LoVo (cell line): ENCODE measurements at regions not wholly inside any gene's neighbourhood (a gene's known extent, or its start where the extent isn't known, plus 50 kb on each side); places are given as distances from the start of the nearest gene placed in this dataset.

Experiments
- DNase-seq: peaks from one replicate; pipeline ENCODE4 v3.0.0-alpha.2; 2016; ENCODE audit warnings: low spot score

DNA sequence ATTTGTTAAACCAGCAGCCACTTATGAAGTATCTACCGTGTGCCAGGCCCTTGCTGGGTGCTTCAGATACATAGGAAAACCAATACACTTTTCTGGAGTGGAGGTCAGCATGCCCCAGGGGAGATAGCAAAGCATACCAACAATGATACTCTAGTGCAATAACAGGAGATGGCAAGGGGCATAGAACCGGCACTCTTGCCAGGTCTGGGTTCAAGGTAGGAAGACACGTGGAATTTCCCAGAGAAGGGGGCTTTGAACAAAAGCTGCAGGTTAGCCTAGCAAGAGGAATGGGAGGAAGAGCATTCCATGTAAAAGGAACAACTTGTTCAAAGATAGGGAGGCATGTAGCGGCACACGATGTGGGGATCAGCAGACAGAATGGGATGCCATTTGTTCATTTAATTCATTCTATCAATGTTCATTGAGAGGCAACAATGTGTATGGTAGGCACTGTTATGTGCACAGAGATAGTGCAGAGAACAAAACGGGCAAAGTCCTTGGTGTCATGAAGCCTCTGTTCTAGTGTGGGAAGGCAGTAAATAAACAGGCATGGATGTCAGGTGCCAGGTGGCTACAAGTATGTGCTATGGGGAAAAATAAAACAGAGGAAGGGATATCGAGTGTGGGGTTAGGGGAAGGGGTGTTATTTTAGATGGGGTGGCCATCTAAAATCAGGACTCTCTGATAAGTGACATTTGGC, 162.6 kb upstream of the E2F8 start:
- DNase-seq = no peak

DNA sequence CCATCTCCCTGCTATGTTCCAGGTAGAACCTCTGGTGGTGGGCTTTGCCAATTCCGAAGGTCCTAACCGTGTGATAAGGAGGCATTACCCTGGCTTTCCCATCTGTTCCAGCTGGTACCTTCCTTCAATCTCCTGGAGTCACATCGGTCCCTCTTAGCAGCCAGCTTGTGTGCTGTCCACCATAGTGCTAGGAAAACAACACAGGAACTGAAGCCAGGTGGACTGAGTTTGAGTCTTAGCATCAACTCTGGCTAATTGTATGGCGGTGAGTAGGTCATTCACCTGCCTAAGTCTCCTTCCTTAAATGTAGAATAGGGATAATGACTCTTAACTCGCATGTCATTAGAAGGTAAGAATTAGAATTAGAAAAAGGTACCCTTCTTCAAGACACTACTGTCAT, 159.6 kb upstream of the E2F8 start:
- no peak for DNase-seq

DNA sequence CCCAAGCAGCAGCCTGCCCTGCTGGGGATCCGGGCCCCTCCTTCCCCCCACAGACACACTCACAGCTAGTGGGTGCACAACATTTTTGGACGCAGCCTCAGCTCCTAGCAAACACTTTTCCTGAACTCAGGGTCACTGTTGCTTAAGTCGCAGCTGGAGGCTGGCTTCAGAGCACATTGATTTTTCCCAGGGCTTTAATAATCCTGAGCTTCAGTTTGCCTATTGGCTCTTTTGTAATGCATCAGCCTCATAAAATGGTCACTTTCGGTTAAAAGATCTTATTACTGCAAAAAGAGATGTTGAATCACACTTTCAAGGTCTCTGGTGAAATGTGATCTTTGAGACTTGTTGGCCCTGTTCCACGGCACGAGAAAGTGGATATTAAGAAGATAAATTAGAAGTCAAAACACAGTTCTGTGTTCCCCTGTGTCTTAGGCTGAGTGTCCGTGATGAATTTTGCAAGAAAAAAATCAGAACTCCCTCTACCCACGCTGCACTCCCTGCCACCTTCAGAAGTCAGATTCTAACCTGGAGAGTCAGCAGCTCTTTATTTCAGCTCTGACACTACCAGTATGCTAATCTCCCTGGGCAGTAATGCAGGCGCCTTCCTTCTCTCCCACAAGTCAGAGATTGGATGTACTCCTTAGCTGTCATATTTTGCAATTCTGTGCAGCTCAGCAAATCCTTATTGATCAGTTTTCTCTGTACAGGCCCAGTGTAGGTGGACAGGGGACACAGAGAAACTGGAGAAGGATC, 158.2 kb upstream of the E2F8 start:
- DNase-seq = no peak

DNA sequence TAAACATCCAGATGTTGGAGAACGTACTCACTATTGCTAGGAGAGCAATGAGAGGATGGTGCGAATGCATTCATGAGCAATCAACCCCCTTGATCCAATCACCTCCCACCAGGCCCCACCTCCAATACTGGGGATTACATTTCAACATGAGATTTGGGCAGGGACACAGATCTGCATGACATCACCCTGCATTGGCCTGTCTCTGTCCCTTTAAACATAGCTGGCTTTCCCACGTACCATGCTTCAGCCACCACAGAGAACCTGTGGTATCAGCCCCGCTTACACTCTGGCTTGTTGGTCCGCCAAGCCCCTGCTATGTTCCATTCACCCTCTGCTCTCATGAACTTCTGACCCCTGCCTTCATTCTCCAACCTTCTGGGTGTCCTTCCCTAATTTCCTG, 157.5 kb upstream of the E2F8 start:
- DNase-seq = no peak

DNA sequence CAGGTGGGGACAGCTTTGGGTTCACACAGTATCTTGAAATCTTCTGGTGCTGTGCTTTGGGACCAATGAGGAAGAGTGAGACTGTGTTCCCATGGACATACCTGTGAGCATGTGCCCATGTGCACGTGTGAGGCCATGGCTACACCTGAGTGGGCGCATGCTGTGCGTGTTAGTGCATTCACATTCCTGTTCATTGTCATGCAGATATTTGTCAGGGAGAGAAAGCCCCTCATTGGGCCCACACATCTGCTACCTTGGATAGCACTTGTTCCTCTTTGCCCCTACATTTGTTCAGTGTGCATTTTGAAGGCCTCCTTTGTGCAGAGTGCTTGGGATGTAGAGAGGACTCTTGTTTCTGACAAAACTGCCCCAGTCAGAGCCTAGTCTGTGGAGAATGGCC, 154.3 kb upstream of the E2F8 start:
- no peak for DNase-seq

DNA sequence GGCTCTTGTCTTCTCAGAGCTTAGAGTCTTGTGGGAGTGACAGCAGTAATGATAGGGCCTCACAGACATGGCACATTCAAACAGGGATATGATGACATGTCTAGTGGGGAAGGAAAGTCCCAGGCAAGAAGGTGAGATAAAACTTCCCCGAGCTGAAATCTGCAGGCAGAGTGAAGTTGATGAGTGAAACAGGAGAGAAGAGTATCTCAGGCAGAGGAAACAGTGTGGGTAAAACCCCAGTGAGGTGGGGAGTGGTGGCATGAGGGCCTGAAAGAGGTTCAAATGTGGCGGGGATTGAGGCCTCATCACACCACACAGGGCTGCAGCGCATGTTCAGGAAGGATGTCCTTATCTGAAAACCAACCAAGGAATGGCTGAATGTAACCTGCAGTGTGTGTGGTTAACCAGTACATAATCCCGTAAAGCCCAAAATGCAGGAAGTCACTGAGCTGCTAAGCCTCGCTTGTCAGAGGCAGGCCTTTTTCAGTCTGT, 153.8 kb upstream of the E2F8 start:
- no peak for DNase-seq

DNA sequence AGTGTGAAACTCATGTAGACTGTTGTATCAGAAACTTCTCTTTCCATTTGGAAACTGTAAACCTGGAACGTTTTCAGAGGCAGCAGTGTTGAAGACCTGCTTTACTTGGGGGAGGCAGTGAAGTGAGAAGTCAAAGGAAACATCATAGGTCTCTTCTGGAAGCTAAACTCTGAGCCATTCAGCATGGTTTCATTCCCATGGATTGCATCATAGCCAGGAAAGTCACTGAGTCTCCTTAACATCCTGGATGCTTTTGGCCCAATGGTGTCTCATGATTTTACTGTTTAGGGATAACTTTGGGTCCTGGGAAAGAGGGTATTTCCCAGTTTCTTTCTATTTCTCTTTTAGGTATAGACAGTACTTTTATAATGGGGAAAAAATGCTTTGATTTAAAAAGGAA, 153.2 kb upstream of the E2F8 start:
- no peak for DNase-seq

DNA sequence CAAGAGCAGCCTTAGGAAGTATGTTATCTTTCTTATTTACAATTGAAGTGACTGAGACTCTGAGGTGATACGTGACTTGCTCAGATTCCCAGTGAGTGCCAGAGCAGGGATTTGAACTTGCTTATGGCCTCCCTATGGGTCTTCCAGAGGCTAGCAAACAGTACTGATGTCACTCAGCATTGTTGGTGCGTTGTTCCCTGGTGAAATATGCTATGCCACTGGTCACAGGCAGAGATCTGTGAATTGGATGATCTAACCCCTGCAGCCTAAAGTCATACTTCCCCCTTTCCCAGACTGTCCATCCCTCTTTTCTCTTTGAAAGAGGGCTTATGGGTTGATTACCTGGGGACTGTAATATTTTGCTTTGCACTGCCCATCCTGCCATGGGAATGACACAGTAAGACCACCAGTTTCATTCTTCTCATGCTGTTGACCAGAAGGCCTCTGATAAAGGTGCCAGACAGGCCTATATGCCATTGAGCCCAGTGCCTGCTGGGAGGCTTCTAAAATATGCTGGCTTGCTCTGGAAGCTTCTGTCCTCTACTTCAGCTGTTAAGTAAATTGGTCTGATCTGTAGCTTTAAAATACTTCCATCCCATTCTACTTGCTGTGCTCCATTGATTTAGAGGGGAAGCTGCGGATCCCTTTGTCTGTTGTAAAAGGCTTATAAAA, 152.2 kb upstream of the E2F8 start:
- no peak for DNase-seq

DNA sequence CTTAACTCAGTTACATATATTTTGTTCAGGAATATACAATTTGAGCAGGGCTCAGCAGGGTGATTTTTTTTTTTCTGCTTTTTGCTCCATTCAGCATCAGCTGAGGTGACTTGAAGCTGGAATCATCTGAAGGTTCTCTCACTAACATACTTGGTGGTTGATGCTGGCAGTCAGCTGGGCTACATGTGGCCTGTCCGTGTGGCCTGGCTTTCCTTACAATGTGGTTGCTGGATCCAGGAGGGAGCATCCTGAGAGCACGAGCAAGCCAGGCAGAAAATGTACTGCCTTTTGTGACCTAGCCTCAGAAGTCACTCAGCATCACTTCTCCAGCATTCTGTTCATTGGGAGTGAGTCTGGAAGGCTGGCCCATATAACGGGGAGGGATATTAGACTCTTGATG, 151.6 kb upstream of the E2F8 start:
- no peak for DNase-seq

DNA sequence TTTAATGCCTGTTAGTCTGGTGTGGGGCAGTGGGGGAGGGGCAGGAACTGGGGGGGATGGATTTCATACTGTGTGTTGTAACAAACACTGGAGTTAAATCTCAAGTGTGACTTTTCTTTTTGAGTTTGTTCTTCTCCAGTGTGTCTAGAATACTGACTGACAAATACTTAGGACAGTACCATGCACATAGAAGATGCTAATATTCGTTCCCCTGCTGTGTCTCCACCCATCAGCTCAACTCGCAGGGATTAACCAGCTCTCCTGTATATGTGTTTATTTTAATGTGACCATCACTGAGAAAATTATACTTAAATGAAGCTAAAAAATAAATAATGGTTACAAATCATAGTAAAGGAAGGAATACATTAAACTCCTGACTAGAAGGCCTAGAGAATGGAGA, 150.9 kb upstream of the E2F8 start:
- no peak for DNase-seq

DNA sequence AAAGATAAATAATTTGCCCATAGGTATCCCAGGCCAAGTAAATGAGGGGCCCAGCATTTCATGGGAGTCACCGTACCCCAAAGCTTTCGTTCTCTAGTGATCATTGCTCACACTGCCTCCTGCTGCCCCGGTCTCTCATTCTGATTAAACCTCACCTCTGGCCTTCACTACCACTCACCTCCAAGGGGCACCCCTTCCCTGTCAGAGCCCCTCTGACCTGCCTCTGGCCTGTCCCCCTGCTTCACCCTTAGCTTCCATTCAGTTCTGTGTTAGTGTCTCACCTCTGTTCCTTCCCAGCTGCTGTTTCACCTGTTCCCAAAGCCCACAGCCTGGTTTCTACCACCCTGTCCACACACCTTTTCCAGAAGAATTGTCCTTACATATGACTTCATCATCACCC, 150.3 kb upstream of the E2F8 start:
- no peak for DNase-seq

DNA sequence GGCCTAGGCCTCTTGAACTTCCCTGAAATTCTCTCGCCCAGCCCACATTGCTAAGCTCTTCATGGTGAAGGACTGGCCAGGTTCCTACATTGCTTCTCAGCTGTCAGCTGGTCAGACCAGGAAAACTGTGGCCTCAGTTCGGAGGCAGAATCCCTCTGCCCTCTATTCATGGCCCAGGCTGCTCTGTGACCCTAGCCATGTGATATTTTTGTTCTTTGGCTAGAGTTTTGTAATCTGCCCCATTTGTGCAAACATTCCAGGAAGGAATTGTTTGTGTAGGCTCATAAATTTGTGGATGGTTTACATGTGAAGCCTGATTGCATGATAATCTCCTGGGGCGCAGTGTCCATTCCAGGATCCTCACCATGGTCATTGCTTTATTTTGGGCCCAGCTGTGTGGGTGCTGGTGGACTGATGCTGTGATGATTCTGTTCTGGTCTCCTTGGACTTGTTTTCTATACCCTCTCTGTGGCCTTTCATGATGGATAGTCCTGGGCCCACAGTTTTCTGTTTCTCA, 149.1 kb upstream of the E2F8 start:
- DNase-seq = no peak

DNA sequence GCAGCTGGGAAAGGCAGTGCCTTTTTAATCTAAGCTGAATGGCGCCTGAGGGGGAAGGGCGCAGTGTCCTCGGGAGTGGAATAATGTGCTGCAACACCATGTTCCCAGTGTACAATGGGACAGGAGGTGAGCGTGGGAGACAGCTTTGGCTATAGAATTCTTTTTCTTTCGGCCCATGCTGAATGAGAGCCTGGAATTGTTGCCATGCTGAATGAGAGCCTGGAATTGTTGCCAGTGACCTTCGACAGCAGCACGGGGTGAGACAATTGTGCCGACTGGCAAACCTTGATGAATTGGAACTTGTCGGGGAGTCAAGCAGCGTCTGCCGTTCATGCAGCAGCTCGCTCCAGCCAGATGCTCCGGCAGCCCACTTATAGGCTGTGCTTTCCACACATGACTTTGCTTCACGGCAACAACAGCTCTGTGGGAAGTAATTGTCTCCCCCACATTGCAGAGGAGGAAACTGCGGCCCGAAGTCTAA, 141.4 kb upstream of the E2F8 start:
- DNase-seq = no peak

DNA sequence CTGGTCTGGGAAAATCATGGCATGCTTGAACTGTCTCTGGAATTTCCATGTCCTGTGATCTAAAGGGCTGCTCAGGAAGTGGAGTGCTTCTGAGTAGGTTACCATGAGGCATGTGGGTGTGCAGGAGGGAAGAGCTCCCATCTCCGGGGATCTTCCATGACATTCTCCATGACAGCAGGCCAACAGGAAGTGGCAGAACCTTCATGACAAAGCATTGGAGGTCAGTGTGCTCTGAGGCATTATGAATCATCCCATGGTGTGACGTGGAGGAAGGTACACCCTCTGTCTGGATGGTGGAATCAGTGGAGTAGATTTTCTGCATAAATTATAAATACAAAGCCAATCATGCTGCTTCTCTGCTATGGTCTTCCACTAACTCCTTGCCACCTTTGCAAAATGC, 139.6 kb upstream of the E2F8 start:
- DNase-seq = peak; percentile 2

DNA sequence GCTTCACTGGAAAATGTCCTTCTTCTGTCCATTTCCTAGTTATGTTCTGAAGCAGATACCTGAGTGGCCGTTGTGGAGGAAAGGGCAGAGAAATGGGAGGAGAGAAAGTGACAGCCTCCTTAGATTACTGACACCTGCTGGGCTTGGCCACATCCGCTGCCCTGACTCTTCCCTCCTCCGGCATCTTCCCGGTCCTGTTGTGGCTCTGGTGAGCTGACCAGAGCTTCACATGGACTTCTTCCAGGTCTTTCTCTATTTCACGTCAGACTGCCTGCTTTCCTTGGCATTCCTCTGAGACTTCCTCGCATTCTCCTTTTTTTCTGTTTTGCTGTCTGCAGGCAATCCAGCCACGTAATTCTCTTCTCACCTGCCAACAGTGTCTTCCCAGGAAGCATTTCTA, 138.7 kb upstream of the E2F8 start:
- DNase-seq = no peak

DNA sequence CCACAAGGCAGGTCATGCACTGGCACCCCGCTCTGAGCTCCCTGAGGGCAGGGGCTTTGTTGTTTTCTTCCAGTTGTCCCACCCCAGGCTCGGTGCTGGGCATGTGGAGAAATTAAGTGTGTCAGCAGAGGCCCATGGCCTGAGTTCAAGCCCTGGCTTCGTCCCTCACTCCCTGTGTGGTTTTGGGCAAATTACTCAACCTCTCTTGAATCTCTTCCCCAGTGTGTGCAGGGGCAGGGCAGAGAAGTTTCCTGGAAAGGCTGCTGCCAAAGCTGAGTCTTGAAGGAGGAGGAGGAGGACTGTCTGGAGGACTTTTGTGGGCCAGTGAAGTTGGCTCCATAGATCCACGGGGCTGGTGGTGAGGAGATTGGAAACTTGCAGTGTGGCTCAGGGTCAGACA, 138.1 kb upstream of the E2F8 start:
- no peak for DNase-seq

DNA sequence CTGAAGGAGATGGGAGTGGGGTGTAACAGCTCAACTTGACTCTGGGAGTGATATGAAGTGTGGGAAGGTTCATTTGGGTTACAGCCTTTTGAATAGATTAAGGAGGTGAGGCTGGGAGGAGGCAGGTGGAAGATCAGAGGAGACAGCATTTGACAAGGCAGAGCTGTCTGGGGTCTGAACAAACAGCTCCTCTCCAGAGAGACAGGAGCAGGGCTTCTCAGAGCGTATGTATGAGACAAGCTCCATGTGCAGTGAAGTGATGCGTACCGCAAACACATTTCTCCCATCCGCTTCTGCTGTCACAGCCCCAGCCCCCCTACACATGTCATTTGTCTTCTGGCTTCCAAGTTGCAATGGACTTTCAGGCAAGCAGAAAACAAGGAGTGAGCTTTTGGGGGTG, 137.1 kb upstream of the E2F8 start:
- no peak for DNase-seq

DNA sequence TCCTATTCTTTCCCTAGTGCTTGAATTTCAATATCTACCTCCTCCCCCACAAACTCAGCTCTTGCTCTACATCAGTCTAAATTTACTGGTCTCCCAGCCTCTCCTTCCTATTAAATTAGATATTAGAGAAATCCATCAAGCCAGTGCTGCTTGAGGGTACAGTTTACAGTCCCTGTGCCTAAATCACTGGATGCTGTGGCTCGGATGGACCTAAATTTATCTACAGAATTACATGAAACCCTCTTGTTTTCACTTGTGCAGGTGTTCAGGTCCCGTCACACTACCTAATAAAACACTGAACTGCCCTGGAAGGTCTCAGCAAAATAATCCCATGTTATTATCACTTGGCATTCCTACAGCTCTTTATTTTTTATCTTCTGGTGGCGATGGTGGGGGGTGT, 134.7 kb upstream of the E2F8 start:
- no peak for DNase-seq

DNA sequence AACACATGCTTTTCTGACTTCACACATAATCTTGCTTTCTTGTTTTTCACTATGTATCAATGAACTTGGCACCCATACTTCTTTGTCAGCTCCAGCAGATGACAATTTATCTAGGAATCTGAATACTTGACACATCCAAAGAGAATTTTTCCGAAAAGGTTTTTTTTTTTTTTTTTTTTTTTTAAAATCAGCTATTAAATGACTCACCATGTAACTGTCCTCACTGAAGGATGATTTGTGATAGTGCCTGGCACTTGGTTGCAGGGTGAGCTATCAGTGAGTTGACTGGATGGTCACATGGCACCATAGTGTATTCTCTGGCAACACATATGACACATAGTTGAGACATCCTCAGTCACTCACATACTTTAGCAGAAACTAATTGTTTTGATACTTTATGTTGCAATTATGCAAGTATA, 133.4 kb upstream of the E2F8 start:
- DNase-seq = peak; percentile 6

DNA sequence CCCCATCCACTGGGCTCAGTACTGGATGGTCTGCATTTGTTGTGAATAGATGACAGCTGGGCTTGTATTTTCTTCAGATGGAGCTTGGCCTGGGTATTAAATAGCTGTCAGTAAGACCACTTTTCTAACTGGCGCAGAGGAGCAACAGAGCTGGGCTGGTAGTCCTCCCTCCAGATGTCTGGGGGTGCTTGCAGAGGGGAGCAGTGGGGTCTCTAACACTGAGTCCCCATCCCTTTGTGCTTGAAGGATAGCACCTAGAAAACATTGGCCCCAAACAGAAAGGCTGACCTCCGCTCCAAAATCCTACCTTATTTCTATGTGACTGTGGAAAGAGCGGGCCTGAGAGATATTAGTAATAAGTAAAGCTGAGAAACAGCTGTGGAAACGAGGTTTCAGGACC, 131.6 kb upstream of the E2F8 start:
- DNase-seq = no peak

DNA sequence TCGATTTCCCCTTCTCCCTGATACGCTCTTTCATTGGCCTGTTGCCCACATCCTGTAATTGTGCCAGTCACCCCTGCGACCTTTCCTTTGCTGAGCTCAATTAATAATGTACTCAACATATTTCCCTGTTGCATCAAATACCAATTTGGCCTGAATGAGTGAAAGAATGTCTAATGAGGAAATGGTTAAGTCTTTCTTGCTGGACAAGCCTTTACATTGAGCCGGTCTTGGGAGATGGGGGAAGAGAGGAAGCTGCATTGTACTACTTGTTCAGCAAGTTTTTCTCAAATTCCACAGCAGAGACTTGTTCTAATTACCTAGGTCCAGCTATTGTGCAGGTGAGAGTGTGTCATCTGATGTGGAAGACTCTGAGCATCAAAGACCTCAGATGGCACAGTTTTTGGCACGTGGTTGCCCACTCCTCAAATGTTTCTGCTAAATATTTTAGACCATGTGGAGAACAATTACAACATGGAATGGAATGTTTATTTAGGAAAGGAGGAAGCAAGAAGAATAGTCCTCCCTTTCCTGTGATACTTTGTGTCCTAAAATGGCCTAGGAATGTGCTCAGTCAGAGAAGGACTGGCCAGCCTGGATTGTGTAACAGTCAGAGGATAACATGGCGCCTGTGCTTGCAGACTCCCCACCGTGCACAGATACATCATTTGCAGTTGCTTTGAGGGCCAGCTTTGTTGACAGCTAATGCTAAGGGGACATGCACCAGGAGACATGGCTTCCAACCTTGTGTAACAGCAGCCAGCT, 129.5 kb upstream of the E2F8 start:
- no peak for DNase-seq

DNA sequence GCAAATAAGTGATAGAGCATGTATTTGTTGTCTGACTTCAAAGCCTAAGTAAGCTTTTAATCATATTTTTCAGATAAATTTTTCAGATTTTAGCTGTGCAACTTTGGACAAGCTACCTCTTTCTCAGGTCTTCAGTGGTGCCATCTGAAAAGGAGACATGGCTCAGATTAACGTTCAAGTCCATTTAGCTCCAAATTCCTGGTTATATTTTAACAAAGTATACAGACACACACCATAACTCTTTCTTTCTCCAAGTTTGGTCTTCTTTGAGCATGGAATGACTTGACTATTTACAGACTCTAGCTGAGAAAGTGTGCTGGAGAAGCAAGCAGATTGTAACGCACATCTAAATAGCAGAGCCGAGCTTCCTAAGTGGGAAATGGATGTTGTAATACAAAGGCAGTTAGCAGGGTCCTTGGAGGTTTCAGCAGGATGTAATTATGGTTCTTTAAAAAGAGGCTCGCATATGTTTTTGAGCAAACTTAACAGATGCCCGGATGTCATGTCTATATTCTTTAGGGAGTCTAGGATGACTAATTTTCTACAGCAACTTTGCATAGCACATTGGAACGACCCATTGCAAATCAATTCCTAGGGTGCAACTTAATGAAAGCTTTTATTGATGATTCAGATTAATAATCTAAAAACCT, 128.1 kb upstream of the E2F8 start:
- no peak for DNase-seq
